WTC11 (cell line): ENCODE measurements at regions not wholly inside any gene's neighbourhood (a gene's known extent, or its start where the extent isn't known, plus 50 kb on each side); places are given as distances from the start of the nearest gene placed in this dataset.
"Not testable (repeated sequence)": the region's sequence is repeated elsewhere in the genome, so short reads cannot be mapped to it uniquely, and the experiment has no call there.

Experiments used
- ATAC-seq: fragments of 200-7000 bp; cut with Tn5 transposase; 2 replicates; pipeline ENCODE4 v1.10.0; 2021; ENCODE audit warnings: mild to moderate bottlenecking, moderate library complexity
- CTCF ChIA-PET: fragments of 300-600 bp; sonication (Branson Sonifier 250); formaldehyde crosslinking; loops from one replicate; lab custom pipeline; 2021; ENCODE audit warnings: antibody characterized with exemption; lab: Charles Lee
- POLR2A ChIA-PET: fragments of 350-600 bp; sonication (Branson Sonifier 250); formaldehyde crosslinking; loops from one replicate; lab custom pipeline; 2021; ENCODE audit warnings: antibody characterized with exemption; lab: Charles Lee
- DNase-seq: peaks from one replicate; pipeline ENCODE4 v3.0.0; 2021; ENCODE audit warnings: low spot score
- H3K27ac Mint-ChIP-seq: 2 replicates; pipeline ENCODE4 v1.8.0; 2021; ENCODE audit warnings: mixed read lengths
- H3K27me3 Mint-ChIP-seq: 2 replicates; pipeline ENCODE4 v1.8.0; 2021; ENCODE audit warnings: low read depth, mild to moderate bottlenecking, moderate library complexity, mixed read lengths
- H3K36me3 Mint-ChIP-seq: 2 replicates; pipeline ENCODE4 v1.8.0; 2021; ENCODE audit warnings: mixed read lengths
- H3K4me1 Mint-ChIP-seq: 2 replicates; pipeline ENCODE4 v1.8.0; 2022; ENCODE audit warnings: mixed read lengths
- H3K4me3 Mint-ChIP-seq: 2 replicates; pipeline ENCODE4 v1.8.0; 2021; ENCODE audit warnings: mild to moderate bottlenecking, moderate library complexity, mixed read lengths
- H3K9me3 Mint-ChIP-seq: 2 replicates; pipeline ENCODE4 v1.8.0; 2021; ENCODE audit warnings: mixed read lengths
- FOXP1 ChIP-seq: sonication (generic); formaldehyde crosslinking; IDR thresholded peaks from 2 replicates; pipeline ENCODE4 v1.8.0; 2022; ENCODE audit warnings: missing genetic modification reagents, mild to moderate bottlenecking, moderate library complexity, borderline replicate concordance
- GRHL2 ChIP-seq: fragments of 250-450 bp; sonication (Bioruptor Pico); IDR thresholded peaks from 2 replicates; pipeline ENCODE4 v1.8.0; 2022; ENCODE audit warnings: mild to moderate bottlenecking, moderate library complexity; ENCODE audit not compliant: insufficient replicate concordance, severe bottlenecking
- NR1H2 ChIP-seq: sonication (generic); formaldehyde crosslinking; IDR thresholded peaks from 2 replicates; pipeline ENCODE4 v1.9.0; 2021; ENCODE audit warnings: mild to moderate bottlenecking, moderate library complexity, missing genetic modification reagents
- RELA ChIP-seq: sonication (generic); formaldehyde crosslinking; IDR thresholded peaks from 2 replicates; pipeline ENCODE4 v1.8.1; 2022; ENCODE audit warnings: missing genetic modification reagents, mild to moderate bottlenecking, borderline replicate concordance
- TEAD4 ChIP-seq: sonication (generic); formaldehyde crosslinking; IDR thresholded peaks from 2 replicates; pipeline ENCODE4 v1.8.0; 2022; ENCODE audit warnings: mild to moderate bottlenecking, missing genetic modification reagents
- TP53 ChIP-seq: sonication (generic); formaldehyde crosslinking; IDR thresholded peaks from 2 replicates; pipeline ENCODE4 v1.8.1; 2023; ENCODE audit warnings: mild to moderate bottlenecking, missing genetic modification reagents
- ZNF263 ChIP-seq: sonication (generic); formaldehyde crosslinking; IDR thresholded peaks from 2 replicates; pipeline ENCODE4 v1.8.1; 2022; ENCODE audit warnings: low read depth, mild to moderate bottlenecking, moderate library complexity, missing genetic modification reagents
- ZNF671 ChIP-seq: fragments of 250-450 bp; sonication (Bioruptor Pico); IDR thresholded peaks from 2 replicates; pipeline ENCODE4 v1.8.0; 2021; ENCODE audit warnings: mild to moderate bottlenecking
- TF ChIP-seq, protein P1 (sequence below): sonication (generic); formaldehyde crosslinking; IDR thresholded peaks from 2 replicates; pipeline ENCODE4 v1.8.0; 2022; ENCODE audit warnings: mild to moderate bottlenecking, missing genetic modification reagents
- TF ChIP-seq, protein P2 (sequence below): sonication (generic); formaldehyde crosslinking; IDR thresholded peaks from 2 replicates; pipeline ENCODE4 v1.8.0; 2023; ENCODE audit warnings: missing genetic modification reagents, mild to moderate bottlenecking, borderline replicate concordance
- TF ChIP-seq, protein P3 (sequence below): sonication (generic); formaldehyde crosslinking; IDR thresholded peaks from 2 replicates; pipeline ENCODE4 v1.8.1; 2023; ENCODE audit warnings: mild to moderate bottlenecking, missing genetic modification reagents, borderline replicate concordance
- TF ChIP-seq, protein P4 (sequence below): sonication (generic); formaldehyde crosslinking; IDR thresholded peaks from 2 replicates; pipeline ENCODE4 v1.8.1; 2023; ENCODE audit warnings: mild to moderate bottlenecking, missing genetic modification reagents, moderate library complexity
- TF ChIP-seq, protein P5 (sequence below): sonication (generic); formaldehyde crosslinking; IDR thresholded peaks from 2 replicates; pipeline ENCODE4 v1.8.1; 2022; ENCODE audit warnings: mild to moderate bottlenecking, missing genetic modification reagents, moderate library complexity, borderline replicate concordance

DNA sequence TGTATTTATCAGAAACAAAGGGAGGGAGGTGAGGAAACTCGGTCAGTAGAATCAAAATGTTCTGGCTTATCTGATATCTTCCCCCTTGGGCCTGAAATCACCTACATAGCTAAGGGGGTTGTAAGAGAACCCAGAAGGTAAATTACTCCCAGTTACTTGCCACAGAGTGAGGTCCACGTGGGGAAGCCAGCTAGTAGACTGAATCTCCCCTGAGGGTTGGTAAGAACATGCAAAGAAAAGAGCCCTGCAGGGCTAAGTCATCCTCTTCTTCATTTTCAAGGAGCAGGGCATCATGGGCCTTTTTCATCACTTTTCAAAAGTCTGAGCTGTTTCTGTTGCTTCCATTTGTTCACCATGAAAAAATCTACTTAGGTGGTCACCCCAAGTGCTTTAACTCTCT lies 115.4 kb downstream of the QRSL1 start:
- Mint-ChIP-seq H3K27me3 (no peaks in the 10 kb centered on the region), H3K36me3 (peaks cover 27% of the 10 kb centered on the region), H3K4me1 (peaks cover 24% of the 10 kb centered on the region), H3K9me3 (peaks cover 41% of the 10 kb centered on the region), H3K27ac (no peak overlapping the region), H3K4me3 (no peak overlapping the region)
- no peak for TF ChIP-seq FOXP1 (CRISPR knock-in tag)
- no peak for TF ChIP-seq ZNF671 (CRISPR knock-in tag)
- TF ChIP-seq, protein P1, sequence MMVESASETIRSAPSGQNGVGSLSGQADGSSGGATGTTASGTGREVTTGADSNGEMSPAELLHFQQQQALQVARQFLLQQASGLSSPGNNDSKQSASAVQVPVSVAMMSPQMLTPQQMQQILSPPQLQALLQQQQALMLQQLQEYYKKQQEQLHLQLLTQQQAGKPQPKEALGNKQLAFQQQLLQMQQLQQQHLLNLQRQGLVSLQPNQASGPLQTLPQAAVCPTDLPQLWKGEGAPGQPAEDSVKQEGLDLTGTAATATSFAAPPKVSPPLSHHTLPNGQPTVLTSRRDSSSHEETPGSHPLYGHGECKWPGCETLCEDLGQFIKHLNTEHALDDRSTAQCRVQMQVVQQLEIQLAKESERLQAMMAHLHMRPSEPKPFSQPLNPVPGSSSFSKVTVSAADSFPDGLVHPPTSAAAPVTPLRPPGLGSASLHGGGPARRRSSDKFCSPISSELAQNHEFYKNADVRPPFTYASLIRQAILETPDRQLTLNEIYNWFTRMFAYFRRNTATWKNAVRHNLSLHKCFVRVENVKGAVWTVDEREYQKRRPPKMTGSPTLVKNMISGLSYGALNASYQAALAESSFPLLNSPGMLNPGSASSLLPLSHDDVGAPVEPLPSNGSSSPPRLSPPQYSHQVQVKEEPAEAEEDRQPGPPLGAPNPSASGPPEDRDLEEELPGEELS (CRISPR knock-in tag), result no peak
- TF ChIP-seq, protein P2, sequence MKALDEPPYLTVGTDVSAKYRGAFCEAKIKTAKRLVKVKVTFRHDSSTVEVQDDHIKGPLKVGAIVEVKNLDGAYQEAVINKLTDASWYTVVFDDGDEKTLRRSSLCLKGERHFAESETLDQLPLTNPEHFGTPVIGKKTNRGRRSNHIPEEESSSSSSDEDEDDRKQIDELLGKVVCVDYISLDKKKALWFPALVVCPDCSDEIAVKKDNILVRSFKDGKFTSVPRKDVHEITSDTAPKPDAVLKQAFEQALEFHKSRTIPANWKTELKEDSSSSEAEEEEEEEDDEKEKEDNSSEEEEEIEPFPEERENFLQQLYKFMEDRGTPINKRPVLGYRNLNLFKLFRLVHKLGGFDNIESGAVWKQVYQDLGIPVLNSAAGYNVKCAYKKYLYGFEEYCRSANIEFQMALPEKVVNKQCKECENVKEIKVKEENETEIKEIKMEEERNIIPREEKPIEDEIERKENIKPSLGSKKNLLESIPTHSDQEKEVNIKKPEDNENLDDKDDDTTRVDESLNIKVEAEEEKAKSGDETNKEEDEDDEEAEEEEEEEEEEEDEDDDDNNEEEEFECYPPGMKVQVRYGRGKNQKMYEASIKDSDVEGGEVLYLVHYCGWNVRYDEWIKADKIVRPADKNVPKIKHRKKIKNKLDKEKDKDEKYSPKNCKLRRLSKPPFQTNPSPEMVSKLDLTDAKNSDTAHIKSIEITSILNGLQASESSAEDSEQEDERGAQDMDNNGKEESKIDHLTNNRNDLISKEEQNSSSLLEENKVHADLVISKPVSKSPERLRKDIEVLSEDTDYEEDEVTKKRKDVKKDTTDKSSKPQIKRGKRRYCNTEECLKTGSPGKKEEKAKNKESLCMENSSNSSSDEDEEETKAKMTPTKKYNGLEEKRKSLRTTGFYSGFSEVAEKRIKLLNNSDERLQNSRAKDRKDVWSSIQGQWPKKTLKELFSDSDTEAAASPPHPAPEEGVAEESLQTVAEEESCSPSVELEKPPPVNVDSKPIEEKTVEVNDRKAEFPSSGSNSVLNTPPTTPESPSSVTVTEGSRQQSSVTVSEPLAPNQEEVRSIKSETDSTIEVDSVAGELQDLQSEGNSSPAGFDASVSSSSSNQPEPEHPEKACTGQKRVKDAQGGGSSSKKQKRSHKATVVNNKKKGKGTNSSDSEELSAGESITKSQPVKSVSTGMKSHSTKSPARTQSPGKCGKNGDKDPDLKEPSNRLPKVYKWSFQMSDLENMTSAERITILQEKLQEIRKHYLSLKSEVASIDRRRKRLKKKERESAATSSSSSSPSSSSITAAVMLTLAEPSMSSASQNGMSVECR (CRISPR knock-in tag), result no peak
- TF ChIP-seq, protein P3, sequence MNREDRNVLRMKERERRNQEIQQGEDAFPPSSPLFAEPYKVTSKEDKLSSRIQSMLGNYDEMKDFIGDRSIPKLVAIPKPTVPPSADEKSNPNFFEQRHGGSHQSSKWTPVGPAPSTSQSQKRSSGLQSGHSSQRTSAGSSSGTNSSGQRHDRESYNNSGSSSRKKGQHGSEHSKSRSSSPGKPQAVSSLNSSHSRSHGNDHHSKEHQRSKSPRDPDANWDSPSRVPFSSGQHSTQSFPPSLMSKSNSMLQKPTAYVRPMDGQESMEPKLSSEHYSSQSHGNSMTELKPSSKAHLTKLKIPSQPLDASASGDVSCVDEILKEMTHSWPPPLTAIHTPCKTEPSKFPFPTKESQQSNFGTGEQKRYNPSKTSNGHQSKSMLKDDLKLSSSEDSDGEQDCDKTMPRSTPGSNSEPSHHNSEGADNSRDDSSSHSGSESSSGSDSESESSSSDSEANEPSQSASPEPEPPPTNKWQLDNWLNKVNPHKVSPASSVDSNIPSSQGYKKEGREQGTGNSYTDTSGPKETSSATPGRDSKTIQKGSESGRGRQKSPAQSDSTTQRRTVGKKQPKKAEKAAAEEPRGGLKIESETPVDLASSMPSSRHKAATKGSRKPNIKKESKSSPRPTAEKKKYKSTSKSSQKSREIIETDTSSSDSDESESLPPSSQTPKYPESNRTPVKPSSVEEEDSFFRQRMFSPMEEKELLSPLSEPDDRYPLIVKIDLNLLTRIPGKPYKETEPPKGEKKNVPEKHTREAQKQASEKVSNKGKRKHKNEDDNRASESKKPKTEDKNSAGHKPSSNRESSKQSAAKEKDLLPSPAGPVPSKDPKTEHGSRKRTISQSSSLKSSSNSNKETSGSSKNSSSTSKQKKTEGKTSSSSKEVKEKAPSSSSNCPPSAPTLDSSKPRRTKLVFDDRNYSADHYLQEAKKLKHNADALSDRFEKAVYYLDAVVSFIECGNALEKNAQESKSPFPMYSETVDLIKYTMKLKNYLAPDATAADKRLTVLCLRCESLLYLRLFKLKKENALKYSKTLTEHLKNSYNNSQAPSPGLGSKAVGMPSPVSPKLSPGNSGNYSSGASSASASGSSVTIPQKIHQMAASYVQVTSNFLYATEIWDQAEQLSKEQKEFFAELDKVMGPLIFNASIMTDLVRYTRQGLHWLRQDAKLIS (CRISPR knock-in tag), result no peak
- TF ChIP-seq RELA (CRISPR knock-in tag), result no peak
- TF ChIP-seq, protein P4, sequence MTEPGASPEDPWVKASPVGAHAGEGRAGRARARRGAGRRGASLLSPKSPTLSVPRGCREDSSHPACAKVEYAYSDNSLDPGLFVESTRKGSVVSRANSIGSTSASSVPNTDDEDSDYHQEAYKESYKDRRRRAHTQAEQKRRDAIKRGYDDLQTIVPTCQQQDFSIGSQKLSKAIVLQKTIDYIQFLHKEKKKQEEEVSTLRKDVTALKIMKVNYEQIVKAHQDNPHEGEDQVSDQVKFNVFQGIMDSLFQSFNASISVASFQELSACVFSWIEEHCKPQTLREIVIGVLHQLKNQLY (CRISPR knock-in tag), result no peak
- no peak for TF ChIP-seq TEAD4 (CRISPR knock-in tag)
- no peak for TF ChIP-seq GRHL2 (CRISPR knock-in tag)
- TF ChIP-seq TP53 (CRISPR knock-in tag), result no peak
- TF ChIP-seq NR1H2 (CRISPR knock-in tag), result no peak
- no peak for TF ChIP-seq ZNF263 (CRISPR knock-in tag)
- TF ChIP-seq, protein P5, sequence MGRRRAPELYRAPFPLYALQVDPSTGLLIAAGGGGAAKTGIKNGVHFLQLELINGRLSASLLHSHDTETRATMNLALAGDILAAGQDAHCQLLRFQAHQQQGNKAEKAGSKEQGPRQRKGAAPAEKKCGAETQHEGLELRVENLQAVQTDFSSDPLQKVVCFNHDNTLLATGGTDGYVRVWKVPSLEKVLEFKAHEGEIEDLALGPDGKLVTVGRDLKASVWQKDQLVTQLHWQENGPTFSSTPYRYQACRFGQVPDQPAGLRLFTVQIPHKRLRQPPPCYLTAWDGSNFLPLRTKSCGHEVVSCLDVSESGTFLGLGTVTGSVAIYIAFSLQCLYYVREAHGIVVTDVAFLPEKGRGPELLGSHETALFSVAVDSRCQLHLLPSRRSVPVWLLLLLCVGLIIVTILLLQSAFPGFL (CRISPR knock-in tag), result no peak
- ChIA-PET POLR2A (no interaction called here), CTCF (no interaction called here)
- DNase-seq (no peak), ATAC-seq (no peak)

DNA sequence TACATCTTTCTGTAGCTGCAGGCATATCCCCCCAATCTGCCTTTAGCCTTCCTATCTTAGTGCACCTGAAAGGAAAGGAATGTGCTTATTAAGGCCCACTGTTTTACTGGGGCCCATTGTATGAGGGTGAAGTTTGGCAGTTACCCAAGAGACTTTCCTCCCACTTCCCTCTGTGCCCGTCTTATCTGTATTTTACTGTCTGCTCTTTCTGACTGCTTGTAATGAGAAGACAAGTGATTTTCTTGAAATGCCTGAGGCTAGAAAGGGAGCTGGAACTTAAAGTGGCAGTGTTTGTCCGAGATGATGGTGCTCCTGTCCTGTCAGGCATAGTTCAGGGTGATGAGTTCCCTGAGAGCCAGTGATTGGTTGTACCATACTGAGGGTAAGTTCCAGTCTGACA lies 114.7 kb downstream of the QRSL1 start:
- POLR2A ChIA-PET, DNase-seq, H3K4me3 Mint-ChIP-seq, H3K27ac Mint-ChIP-seq, ATAC-seq, H3K27me3 Mint-ChIP-seq, CTCF ChIA-PET: not testable (repeated sequence)
- Mint-ChIP-seq H3K9me3 (peaks cover 41% of the 10 kb centered on the region), H3K4me1 (peaks cover 21% of the 10 kb centered on the region), H3K36me3 (peaks cover 27% of the 10 kb centered on the region)
